ELR (cell line): ENCODE measurements at regions not wholly inside any gene's neighbourhood (a gene's known extent, or its start where the extent isn't known, plus 50 kb on each side); places are given as distances from the start of the nearest gene placed in this dataset.

Experiments
- DNase-seq: peaks from one replicate; pipeline ENCODE4 v3.0.0-alpha.2; 2015; ENCODE audit warnings: low read depth

DNA sequence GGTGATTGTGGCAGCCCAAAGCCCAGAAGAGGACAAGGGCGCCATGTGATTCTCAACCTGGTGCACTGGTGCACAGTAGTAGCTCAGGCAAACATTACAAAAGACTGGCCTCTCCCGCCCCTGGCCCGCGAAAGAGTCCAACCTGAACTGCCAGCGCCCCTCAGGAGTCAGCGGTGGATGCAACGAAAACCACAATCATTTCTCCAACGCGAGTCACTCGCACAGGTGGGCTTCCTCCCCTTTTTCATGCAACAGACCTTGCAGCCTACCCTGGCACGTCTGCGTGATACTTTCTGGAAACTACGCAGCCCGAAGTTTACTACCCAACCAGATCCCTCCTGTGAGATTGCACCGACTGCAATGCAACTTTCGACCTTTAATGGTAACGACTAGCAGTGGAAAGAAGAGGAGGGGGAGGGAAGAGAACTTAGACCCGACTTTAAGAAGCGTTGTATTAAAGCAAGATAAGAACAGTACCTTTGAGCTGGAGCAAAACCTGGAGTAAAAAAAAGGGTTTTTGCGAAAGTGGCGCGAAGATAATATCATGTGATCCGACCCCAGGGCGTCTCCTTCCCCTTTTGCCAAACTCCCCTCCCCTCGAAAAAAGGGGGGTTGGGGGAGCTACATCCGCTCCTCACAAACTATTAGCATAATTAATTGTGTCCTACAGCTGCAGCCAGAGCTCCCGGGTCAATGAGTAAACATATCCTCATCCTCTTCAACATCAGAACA lies 63.3 kb upstream of the CCDC160 start:
- DNase-seq: no peak

DNA sequence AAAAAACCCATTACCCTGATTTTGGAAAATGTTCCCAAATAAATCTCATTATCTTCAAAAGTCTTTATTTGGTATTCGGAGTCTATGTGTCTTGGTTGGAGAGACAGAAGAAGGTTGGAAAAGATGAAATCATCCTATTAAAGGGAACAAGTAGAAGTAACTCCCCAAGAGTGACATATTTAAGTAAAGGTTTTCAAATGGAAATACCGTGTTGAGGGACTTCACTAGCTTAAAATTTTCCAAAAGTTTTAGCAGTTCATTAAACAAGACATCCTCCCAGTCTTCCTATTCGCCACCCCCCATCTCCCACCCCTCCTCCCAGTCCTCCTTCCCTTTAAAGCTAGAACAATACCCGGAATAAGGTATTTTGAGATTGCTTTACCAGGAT lies 62.7 kb upstream of the CCDC160 start:
- DNase-seq: no peak

DNA sequence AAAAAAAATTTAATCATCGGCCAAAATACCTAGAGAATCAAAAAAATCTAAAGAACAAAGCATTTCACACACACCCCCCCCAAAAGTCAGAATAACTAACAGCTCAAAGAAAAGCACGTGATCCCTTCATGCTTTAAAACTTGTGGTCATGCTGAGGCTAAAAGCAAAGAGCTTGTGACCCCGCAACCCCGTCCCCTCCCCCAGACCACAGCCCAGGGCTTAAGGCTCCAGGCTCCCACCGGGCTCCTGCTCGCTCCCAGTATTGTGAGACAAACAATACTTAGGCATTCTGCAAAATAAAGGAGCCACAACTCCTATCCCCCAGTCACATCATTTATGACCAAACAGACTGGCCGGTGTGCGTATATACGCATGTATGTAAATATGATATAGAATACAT lies 62.1 kb upstream of the CCDC160 start:
- DNase-seq: no peak

DNA sequence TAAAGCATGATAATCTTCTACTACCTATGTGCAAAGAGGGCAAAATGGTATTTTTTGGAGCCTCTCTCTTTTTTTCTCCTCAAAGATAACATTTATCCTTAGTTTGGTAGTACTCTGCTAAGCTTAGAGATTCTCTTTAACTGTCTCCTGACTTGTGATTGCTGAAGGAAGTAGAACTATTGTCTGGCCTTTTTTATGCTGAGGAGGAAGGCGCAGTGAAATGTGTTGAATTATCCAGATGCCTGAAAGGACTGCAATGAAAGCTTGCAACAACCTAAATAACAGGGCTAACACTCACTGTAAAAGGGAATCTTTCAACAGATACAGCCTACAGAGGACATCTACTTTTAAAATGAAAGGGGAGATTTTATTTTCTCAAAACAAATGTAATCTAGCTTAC lies 59.5 kb upstream of the CCDC160 start:
- no peak for DNase-seq

DNA sequence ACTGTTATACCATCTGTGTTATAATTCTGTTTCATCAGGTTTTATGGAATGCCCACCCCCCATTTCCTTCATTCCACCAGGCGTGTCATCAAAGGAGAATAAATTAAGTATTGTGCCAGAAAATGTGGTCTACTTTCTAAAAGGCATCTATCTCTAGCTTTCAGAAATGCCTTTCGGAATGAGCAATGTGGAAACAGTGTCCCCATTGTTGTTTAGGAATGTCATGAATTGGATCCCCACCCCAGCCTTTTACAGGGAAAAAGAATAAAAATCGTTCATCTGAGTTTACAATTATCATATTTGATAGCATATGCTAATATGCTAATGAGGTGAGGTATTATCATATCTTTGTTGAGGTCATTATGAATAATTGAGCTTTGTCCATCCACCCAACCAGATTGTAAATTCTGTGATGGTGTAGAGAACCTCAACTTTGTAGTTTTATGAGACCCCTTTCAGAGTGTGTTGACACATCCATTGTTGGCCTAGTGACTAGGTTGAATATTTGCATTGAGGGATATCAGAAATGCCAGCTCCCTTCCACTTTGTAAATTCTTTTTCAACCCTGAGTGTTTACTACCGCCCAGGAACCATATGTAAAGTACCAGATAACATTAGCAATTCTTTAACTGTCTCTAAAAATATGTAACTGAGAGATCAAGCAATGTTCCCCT lies 56.2 kb upstream of the CCDC160 start:
- DNase-seq: no peak

DNA sequence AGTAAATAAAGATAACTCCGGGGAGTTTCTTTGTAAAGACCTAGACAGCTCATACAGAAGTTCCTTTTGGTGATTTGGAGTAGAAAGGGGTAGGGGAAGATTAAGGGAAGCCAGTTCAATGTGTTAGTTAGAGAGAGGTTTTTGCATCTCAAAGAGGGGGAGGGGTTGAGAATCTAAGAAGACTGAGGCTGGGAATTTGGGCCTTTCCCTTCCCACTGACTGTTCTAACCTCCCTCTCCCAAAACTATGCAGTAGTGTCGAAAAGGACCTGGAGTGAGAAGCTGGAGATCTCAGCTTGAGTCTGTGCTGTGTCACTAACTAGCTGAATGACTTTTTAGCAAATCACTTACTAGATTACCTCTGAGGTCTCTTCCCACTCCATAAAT lies 55.7 kb upstream of the CCDC160 start:
- no peak for DNase-seq

DNA sequence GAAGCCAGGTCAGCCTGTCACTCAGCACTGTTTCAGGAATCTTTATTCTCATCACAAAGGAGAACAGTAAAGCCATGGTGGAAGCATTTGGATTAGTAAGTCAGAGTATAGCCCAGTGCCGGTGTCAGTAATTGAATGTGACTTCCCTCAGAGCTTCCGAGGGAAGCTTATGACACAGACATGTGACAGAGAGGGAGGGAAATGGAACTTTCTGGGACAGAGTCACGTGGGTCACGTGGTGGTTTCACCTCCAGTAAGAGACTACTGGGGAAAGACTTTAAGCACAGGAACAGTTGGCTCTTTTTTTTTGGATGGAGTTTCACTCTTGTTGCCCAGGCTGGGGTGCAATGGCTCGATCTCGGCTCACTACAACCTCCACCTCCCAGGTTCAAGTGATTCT lies 53.3 kb upstream of the CCDC160 start:
- DNase-seq: no peak

DNA sequence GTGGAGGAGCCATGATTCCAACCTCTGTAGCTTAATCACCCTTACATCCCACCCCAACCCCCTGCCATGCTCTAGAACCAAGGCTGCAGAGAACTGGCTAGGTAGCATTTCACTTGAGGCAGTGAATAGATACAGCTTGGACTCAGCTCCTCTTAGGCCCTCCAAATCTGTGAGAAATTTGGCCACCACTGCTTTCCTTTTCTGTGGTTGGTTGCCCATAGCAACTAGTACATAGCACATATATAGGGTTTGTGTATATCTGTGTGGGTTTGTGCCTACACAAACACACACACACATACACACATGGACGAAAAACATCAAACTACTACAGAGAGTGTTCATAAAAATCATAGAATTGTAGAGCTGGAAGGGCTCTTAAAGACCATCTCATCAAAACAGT lies 52.0 kb upstream of the CCDC160 start:
- no peak for DNase-seq

DNA sequence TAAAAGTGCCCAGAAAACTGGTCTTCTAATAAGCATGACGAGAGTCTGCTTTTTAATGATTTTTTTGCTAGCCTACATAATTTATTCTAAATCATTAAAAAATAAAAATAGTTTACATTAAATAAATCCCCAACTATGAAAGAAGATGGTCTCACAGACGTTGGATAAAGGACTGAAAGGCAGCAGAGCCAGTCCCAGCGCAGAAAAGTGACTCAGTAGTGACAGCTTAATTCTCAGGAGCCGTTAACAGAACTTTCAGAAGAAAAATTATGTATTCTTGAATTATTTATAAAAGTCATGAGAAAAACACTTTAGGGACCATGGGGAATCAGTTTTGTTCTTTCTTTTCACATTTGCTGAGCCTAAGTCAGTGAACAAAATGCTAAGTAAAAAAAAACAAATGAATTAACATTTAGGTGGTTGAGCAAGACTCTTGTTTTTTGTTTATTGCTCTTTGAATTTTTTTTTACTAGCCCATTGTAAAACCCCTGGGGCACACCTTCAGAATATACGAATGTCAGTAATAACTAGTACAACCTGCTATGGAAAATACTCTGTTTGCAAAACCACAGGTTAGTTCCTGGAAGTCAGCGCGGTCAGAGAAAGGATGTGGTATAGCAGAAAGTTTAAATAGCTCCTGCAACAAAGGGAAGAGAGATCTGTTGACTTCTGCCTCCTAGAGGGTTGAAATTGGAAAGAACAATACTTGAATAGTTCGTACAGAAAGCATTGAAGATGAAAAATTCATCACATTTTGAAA lies 50.4 kb upstream of the CCDC160 start:
- no peak for DNase-seq
